ENCODE measurements at regions not wholly inside any gene's neighbourhood (a gene's known extent, or its start where the extent isn't known, plus 50 kb on each side); places are given as distances from the start of the nearest gene placed in this dataset.

- no peak for DNase-seq
These were observed 52.0 kb upstream of the TMPRSS2 start for GRCh38 chr21:41559658-41560631.

DNA sequence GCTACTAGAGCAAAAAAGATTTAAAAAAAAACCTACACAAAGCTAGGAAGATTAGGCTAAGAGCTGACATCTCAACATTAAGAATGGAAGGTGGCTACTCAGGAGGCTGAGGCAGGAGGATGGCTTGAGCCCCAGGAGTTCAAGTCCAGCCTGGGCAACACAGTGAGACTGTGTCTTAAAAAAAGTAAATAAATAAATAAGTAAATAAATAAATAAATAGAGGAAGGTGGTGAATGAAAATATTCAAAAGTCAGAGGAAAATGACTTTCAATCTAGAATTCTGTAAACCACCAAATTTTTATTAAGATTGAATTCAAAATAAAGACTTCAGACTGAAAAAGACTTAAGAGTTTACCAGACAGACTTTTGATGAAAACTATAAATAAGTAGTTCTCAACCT, 50.9 kb upstream of the TMPRSS2 start:
- DNase-seq = no peak

GRCh38 chr21:41557884-41558283, 49.9 kb upstream of the TMPRSS2 start:
- no peak for DNase-seq
